Neural progenitor cell (in vitro differentiated cells): ENCODE measurements at regions not wholly inside any gene's neighbourhood (a gene's known extent, or its start where the extent isn't known, plus 50 kb on each side); places are given as distances from the start of the nearest gene placed in this dataset.

ENCODE experiments used
- EZH2 ChIP-seq: fragments of 200-600 bp; sonication (generic); IDR thresholded peaks from 2 replicates; pipeline ENCODE4 v1.6.1; 2017; ENCODE audit warnings: antibody characterized with exemption, mild to moderate bottlenecking, moderate library complexity
- TF ChIP-seq, protein P1 (sequence below): fragments of 200-600 bp; sonication (generic); IDR thresholded peaks from 2 replicates; pipeline ENCODE4 v1.5.1; 2017; ENCODE audit warnings: antibody characterized with exemption, mild to moderate bottlenecking

DNA sequence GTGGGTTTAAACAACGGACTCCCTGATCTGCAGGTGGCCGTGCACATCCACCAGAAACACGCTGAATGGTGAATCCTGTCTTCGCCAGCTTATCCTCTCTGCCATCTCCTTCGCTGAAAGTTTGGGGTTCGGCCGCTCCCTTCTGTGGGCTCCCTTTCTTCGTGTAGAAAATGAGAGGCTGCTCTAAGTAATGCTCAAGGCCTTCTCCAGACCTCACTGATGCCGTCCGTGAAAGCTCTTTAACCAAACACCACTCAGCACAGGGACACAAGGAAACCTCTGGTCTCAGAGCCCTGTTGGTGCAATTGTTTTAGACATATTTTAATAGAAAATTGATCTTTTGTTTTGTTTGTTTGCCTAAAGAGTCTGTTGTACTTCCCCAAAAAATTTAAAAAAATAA is 596.5 kb downstream of the IRX1 start:
- TF ChIP-seq, protein P1, sequence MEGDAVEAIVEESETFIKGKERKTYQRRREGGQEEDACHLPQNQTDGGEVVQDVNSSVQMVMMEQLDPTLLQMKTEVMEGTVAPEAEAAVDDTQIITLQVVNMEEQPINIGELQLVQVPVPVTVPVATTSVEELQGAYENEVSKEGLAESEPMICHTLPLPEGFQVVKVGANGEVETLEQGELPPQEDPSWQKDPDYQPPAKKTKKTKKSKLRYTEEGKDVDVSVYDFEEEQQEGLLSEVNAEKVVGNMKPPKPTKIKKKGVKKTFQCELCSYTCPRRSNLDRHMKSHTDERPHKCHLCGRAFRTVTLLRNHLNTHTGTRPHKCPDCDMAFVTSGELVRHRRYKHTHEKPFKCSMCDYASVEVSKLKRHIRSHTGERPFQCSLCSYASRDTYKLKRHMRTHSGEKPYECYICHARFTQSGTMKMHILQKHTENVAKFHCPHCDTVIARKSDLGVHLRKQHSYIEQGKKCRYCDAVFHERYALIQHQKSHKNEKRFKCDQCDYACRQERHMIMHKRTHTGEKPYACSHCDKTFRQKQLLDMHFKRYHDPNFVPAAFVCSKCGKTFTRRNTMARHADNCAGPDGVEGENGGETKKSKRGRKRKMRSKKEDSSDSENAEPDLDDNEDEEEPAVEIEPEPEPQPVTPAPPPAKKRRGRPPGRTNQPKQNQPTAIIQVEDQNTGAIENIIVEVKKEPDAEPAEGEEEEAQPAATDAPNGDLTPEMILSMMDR: no peak
- no peak for TF ChIP-seq EZH2
